GM18867 (cell line): ENCODE measurements at regions not wholly inside any gene's neighbourhood (a gene's known extent, or its start where the extent isn't known, plus 50 kb on each side); places are given as distances from the start of the nearest gene placed in this dataset.

Experiments
- ATAC-seq: cut with Tn5 transposase; IDR thresholded peaks from one replicate; pipeline ENCODE4 v1.9.1; 2021; ENCODE audit warnings: mild to moderate bottlenecking, moderate library complexity; ENCODE audit not compliant: unreplicated experiment

- no peak for ATAC-seq
Measured at GRCh38 chr12:59839514-59839913, 243.7 kb downstream of the SLC16A7 start.

- no peak for ATAC-seq
Measured at GRCh38 chr12:59843260-59843843, 247.5 kb downstream of the SLC16A7 start.

- ATAC-seq = no peak
Measured at GRCh38 chr12:59844750-59845149, 248.9 kb downstream of the SLC16A7 start.

GRCh38 chr12:59845293-59845692 lies 249.5 kb downstream of the SLC16A7 start:
- no peak for ATAC-seq

GRCh38 chr12:59847127-59847526 lies 251.3 kb downstream of the SLC16A7 start:
- ATAC-seq = no peak

- ATAC-seq = no peak
Measured at GRCh38 chr12:59850268-59850667, 254.4 kb downstream of the SLC16A7 start.

GRCh38 chr12:59858508-59859170 lies 262.8 kb downstream of the SLC16A7 start:
- no peak for ATAC-seq

- ATAC-seq = no peak
Measured at GRCh38 chr12:59859171-59859510, 263.3 kb downstream of the SLC16A7 start.

GRCh38 chr12:59861635-59862034 lies 265.8 kb downstream of the SLC16A7 start:
- ATAC-seq = no peak

GRCh38 chr12:59867055-59867454 lies 271.2 kb downstream of the SLC16A7 start:
- no peak for ATAC-seq

GRCh38 chr12:59867689-59868088 lies 271.9 kb downstream of the SLC16A7 start:
- no peak for ATAC-seq

- ATAC-seq = no peak
Measured at GRCh38 chr12:59871779-59872178, 275.9 kb downstream of the SLC16A7 start.

- no peak for ATAC-seq
Measured at GRCh38 chr12:59873136-59873535, 277.3 kb downstream of the SLC16A7 start.

- no peak for ATAC-seq
Measured at GRCh38 chr12:59874781-59875180, 279.0 kb downstream of the SLC16A7 start.

GRCh38 chr12:59886131-59886733 lies 290.4 kb downstream of the SLC16A7 start:
- no peak for ATAC-seq

- no peak for ATAC-seq
Measured at GRCh38 chr12:59887178-59887577, 291.3 kb downstream of the SLC16A7 start.

- ATAC-seq = no peak
Measured at GRCh38 chr12:59890896-59891579, 295.2 kb downstream of the SLC16A7 start.

GRCh38 chr12:59895166-59895775 lies 299.4 kb downstream of the SLC16A7 start:
- ATAC-seq = no peak

GRCh38 chr12:59904874-59905521 lies 309.2 kb downstream of the SLC16A7 start:
- no peak for ATAC-seq

GRCh38 chr12:59911516-59911915 lies 315.7 kb downstream of the SLC16A7 start:
- no peak for ATAC-seq

GRCh38 chr12:59916988-59917387 lies 321.2 kb downstream of the SLC16A7 start:
- no peak for ATAC-seq
